CD8-positive, alpha-beta memory T cell (primary cell): ENCODE measurements at regions not wholly inside any gene's neighbourhood (a gene's known extent, or its start where the extent isn't known, plus 50 kb on each side); places are given as distances from the start of the nearest gene placed in this dataset.

ENCODE experiments used
- CTCF ChIA-PET: fragments of 350-600 bp; sonication (Branson Sonifier 250); formaldehyde crosslinking; loops from one replicate; lab custom pipeline; 2021; ENCODE audit warnings: antibody characterized with exemption; lab: Charles Lee
- POLR2A ChIA-PET: fragments of 350-600 bp; sonication (Branson Sonifier 250); formaldehyde crosslinking; loops from one replicate; lab custom pipeline; 2021; ENCODE audit warnings: antibody characterized with exemption; lab: Charles Lee
- DNase-seq, 5 donors: peaks; one replicate each; pipeline versions ENCODE4 v3.0.0 to v3.0.0-alpha.2; 2020 to 2022; ENCODE audit warnings: mixed read lengths in 1 of 5
- H3K27ac ChIP-seq: one replicate; pipeline ENCODE4 v1.7.0; 2013; ENCODE audit warnings: low read depth, mild to moderate bottlenecking, low read length, moderate library complexity
- H3K27me3 ChIP-seq: 2 replicates; pipeline ENCODE4 v1.7.0; 2013; ENCODE audit warnings: low read length, mild to moderate bottlenecking; ENCODE audit not compliant: insufficient read depth, poor library complexity, severe bottlenecking
- H3K36me3 ChIP-seq: 2 replicates; pipeline ENCODE4 v1.7.0; 2013; ENCODE audit warnings: mild to moderate bottlenecking, low read length, moderate library complexity; ENCODE audit not compliant: insufficient read depth
- H3K4me1 ChIP-seq: 2 replicates; pipeline ENCODE4 v1.7.0; 2013; ENCODE audit warnings: mild to moderate bottlenecking, low read length, moderate library complexity; ENCODE audit not compliant: insufficient read depth
- H3K4me3 ChIP-seq: 2 replicates; pipeline ENCODE4 v1.7.0; 2013; ENCODE audit warnings: mild to moderate bottlenecking, low read length
- H3K9me3 ChIP-seq: 2 replicates; pipeline ENCODE4 v1.7.0; 2013; ENCODE audit warnings: mild to moderate bottlenecking, low read length
- H3K27ac Mint-ChIP-seq, 8 donors: one replicate each; pipeline ENCODE4 v1.8.0; 2020 to 2021; ENCODE audit warnings: mixed read lengths in 8 of 8, mild to moderate bottlenecking in 6 of 8, inconsistent platforms in 3 of 8, moderate library complexity in 3 of 8
- H3K27me3 Mint-ChIP-seq, 2 donors: one replicate each; pipeline ENCODE4 v1.8.0; 2020 to 2021; ENCODE audit warnings: mixed read lengths in 2 of 2, mild to moderate bottlenecking in 1 of 2, moderate library complexity in 1 of 2
- H3K36me3 Mint-ChIP-seq, 3 donors: one replicate each; pipeline ENCODE4 v1.8.0; 2020 to 2021; ENCODE audit warnings: mixed read lengths in 3 of 3, inconsistent platforms in 1 of 3, mild to moderate bottlenecking in 1 of 3
- H3K4me1 Mint-ChIP-seq, 3 donors: one replicate each; pipeline ENCODE4 v1.8.0; 2020 to 2021; ENCODE audit warnings: mixed read lengths in 3 of 3, inconsistent platforms in 1 of 3, mild to moderate bottlenecking in 1 of 3
- H3K4me3 Mint-ChIP-seq, 7 donors: one replicate each; pipeline ENCODE4 v1.8.0; 2020 to 2021; ENCODE audit warnings: mixed read lengths in 7 of 7, mild to moderate bottlenecking in 6 of 7, moderate library complexity in 4 of 7, inconsistent platforms in 2 of 7
- H3K9me3 Mint-ChIP-seq, 5 donors: one replicate each; pipeline ENCODE4 v1.8.0; 2020 to 2022; ENCODE audit warnings: mixed read lengths in 5 of 5, mild to moderate bottlenecking in 3 of 5, moderate library complexity in 2 of 5, inconsistent platforms in 1 of 5

- no peaks in the 10 kb centered on the region for H3K36me3 Mint-ChIP-seq
- H3K9me3 Mint-ChIP-seq: peaks cover 0 to 2% (median 0%) of the 10 kb centered on the region in 5 donors
- peaks cover 1 to 3% of the 10 kb centered on the region in 2 donors for H3K27me3 Mint-ChIP-seq
- POLR2A ChIA-PET: no interaction called here
- Histone ChIP-seq H3K36me3 (no peaks in the 10 kb centered on the region), H3K27ac (no peak overlapping the region), H3K4me3 (no peak overlapping the region), H3K27me3 (no peaks in the 10 kb centered on the region), H3K4me1 (no peaks in the 10 kb centered on the region), H3K9me3 (no peaks in the 10 kb centered on the region)
- CTCF ChIA-PET: no interaction called here
- peak overlapping the region in 1 of 7 donors; percentile 20 for H3K4me3 Mint-ChIP-seq
- no peak overlapping the region for H3K27ac Mint-ChIP-seq
- no peaks in the 10 kb centered on the region for H3K4me1 Mint-ChIP-seq
- DNase-seq: no peak
These were observed 170.9 kb downstream of the SCP2D1 start for GRCh38 chr20:18984238-18985200.

GRCh38 chr20:18985551-18985950 is 172.0 kb downstream of the SCP2D1 start:
- H3K9me3 Mint-ChIP-seq: peaks cover 0 to 2% (median 0%) of the 10 kb centered on the region in 5 donors

GRCh38 chr20:18986146-18986830 is 172.7 kb downstream of the SCP2D1 start:
- Mint-ChIP-seq H3K27me3 (peaks cover 0 to 1% of the 10 kb centered on the region in 2 donors), H3K36me3 (no peaks in the 10 kb centered on the region), H3K27ac (no peak overlapping the region), H3K4me3 (no peak overlapping the region), H3K9me3 (peaks cover 0 to 2% (median 0%) of the 10 kb centered on the region in 5 donors), H3K4me1 (no peaks in the 10 kb centered on the region)
- Histone ChIP-seq H3K4me3 (no peak overlapping the region), H3K4me1 (no peaks in the 10 kb centered on the region), H3K9me3 (no peaks in the 10 kb centered on the region), H3K27me3 (no peaks in the 10 kb centered on the region), H3K27ac (no peak overlapping the region), H3K36me3 (no peaks in the 10 kb centered on the region)
- POLR2A ChIA-PET: no interaction called here
- no peak for DNase-seq
- CTCF ChIA-PET: no interaction called here

More at GRCh38 chr20:18985551-18985950, 172.0 kb downstream of the SCP2D1 start:
- H3K4me1 ChIP-seq: no peaks in the 10 kb centered on the region
- no peaks in the 10 kb centered on the region for H3K9me3 ChIP-seq
- H3K36me3 ChIP-seq: no peaks in the 10 kb centered on the region
- no peaks in the 10 kb centered on the region for H3K36me3 Mint-ChIP-seq
- H3K27me3 ChIP-seq: no peaks in the 10 kb centered on the region
- no peak for DNase-seq
- H3K27ac Mint-ChIP-seq: peak overlapping the region in 1 of 8 donors; percentile 19
- no peak overlapping the region for H3K4me3 Mint-ChIP-seq
- H3K4me1 Mint-ChIP-seq: no peaks in the 10 kb centered on the region
- ChIA-PET CTCF (no interaction called here), POLR2A (no interaction called here)
- H3K27ac ChIP-seq: no peak overlapping the region
- peaks cover 1 to 3% of the 10 kb centered on the region in 2 donors for H3K27me3 Mint-ChIP-seq
- H3K4me3 ChIP-seq: no peak overlapping the region

- ChIA-PET CTCF (no interaction called here), POLR2A (no interaction called here)
- H3K9me3 ChIP-seq: no peaks in the 10 kb centered on the region
- Mint-ChIP-seq H3K27ac (peak overlapping the region in 1 of 8 donors; percentile 32), H3K36me3 (no peaks in the 10 kb centered on the region), H3K27me3 (peaks cover 0 to 1% of the 10 kb centered on the region in 2 donors), H3K4me1 (no peaks in the 10 kb centered on the region), H3K4me3 (no peak overlapping the region), H3K9me3 (peaks cover 0 to 2% (median 0%) of the 10 kb centered on the region in 5 donors)
- H3K4me3 ChIP-seq: no peak overlapping the region
- no peaks in the 10 kb centered on the region for H3K27me3 ChIP-seq
- H3K4me1 ChIP-seq: no peaks in the 10 kb centered on the region
- H3K36me3 ChIP-seq: no peaks in the 10 kb centered on the region
- no peak overlapping the region for H3K27ac ChIP-seq
- no peak for DNase-seq
These were observed 173.5 kb downstream of the SCP2D1 start for GRCh38 chr20:18986895-18987580.

- H3K27ac ChIP-seq: no peak overlapping the region
- Mint-ChIP-seq H3K4me3 (no peak overlapping the region), H3K36me3 (no peaks in the 10 kb centered on the region), H3K27ac (no peak overlapping the region), H3K9me3 (peaks cover 0 to 4% (median 3%) of the 10 kb centered on the region in 5 donors), H3K27me3 (peaks cover 0 to 1% of the 10 kb centered on the region in 2 donors), H3K4me1 (no peaks in the 10 kb centered on the region)
- no peaks in the 10 kb centered on the region for H3K9me3 ChIP-seq
- no peaks in the 10 kb centered on the region for H3K27me3 ChIP-seq
- no peak for DNase-seq
- H3K4me3 ChIP-seq: no peak overlapping the region
- POLR2A ChIA-PET: no interaction called here
- no peaks in the 10 kb centered on the region for H3K4me1 ChIP-seq
- CTCF ChIA-PET: no interaction called here
- H3K36me3 ChIP-seq: no peaks in the 10 kb centered on the region
These were observed 174.3 kb downstream of the SCP2D1 start for GRCh38 chr20:18987781-18988360.

- H3K4me1 ChIP-seq: no peaks in the 10 kb centered on the region
- H3K27ac ChIP-seq: no peak overlapping the region
- no peaks in the 10 kb centered on the region for H3K36me3 ChIP-seq
- no peak overlapping the region for H3K4me3 ChIP-seq
- H3K9me3 ChIP-seq: no peaks in the 10 kb centered on the region
- H3K27me3 ChIP-seq: no peaks in the 10 kb centered on the region
- no peak for DNase-seq
- POLR2A ChIA-PET: no interaction called here
- no peak overlapping the region for H3K4me3 Mint-ChIP-seq
- H3K27ac Mint-ChIP-seq: no peak overlapping the region
- peaks cover 0 to 9% (median 3%) of the 10 kb centered on the region in 5 donors for H3K9me3 Mint-ChIP-seq
- CTCF ChIA-PET: no interaction called here
- no peaks in the 10 kb centered on the region for H3K4me1 Mint-ChIP-seq
- peaks cover 0 to 1% of the 10 kb centered on the region in 2 donors for H3K27me3 Mint-ChIP-seq
- no peaks in the 10 kb centered on the region for H3K36me3 Mint-ChIP-seq
These were observed 175.1 kb downstream of the SCP2D1 start for GRCh38 chr20:18988701-18989100.

GRCh38 chr20:18989736-18990474 is 176.3 kb downstream of the SCP2D1 start:
- Mint-ChIP-seq H3K27ac (no peak overlapping the region), H3K4me1 (no peaks in the 10 kb centered on the region), H3K36me3 (no peaks in the 10 kb centered on the region), H3K9me3 (peaks cover 0 to 14% (median 3%) of the 10 kb centered on the region in 5 donors), H3K27me3 (peaks cover 4 to 5% of the 10 kb centered on the region in 2 donors), H3K4me3 (no peak overlapping the region)
- Histone ChIP-seq H3K27me3 (no peaks in the 10 kb centered on the region), H3K9me3 (no peaks in the 10 kb centered on the region), H3K27ac (no peak overlapping the region), H3K4me3 (no peak overlapping the region), H3K36me3 (no peaks in the 10 kb centered on the region), H3K4me1 (no peaks in the 10 kb centered on the region)
- ChIA-PET CTCF (no interaction called here), POLR2A (no interaction called here)
- DNase-seq: no peak
